ENCODE measurements at regions not wholly inside any gene's neighbourhood (a gene's known extent, or its start where the extent isn't known, plus 50 kb on each side); places are given as distances from the start of the nearest gene placed in this dataset.

GRCh38 chr5:92777421-92777820, 803.6 kb downstream of the NR2F1-AS1 start:
- no peak for TF ChIP-seq GABPA (IDR thresholded peaks at IDR 0.05; ENCODE audit: low read depth)
- no peak for TF ChIP-seq CTCF (IDR thresholded peaks at IDR 0.05; ENCODE audit: insufficient read depth, low read length)
- H3K27me3 ChIP-seq (ENCODE audit: insufficient read depth, poor library complexity, severe bottlenecking) = no peaks in the 10 kb centered on the region
- no peak overlapping the region for H3K4me3 ChIP-seq (replicated peaks; ENCODE audit: insufficient read depth, low read length)
- no peak overlapping the region for H3K27ac ChIP-seq (replicated peaks)
- DNase-seq (ENCODE audit: low read depth in 1 of 2, low spot score in 1 of 2) = no peak

- DNase-seq (ENCODE audit: low read depth in 1 of 2, low spot score in 1 of 2) = no peak
- TF ChIP-seq CTCF (IDR thresholded peaks at IDR 0.05; ENCODE audit: insufficient read depth, low read length) (no peak), SPI1 (IDR thresholded peaks at IDR 0.05; ENCODE audit: borderline replicate concordance, low read depth) (no peak), POLR2AphosphoS5 (IDR thresholded peaks at IDR 0.05; ENCODE audit: low read depth) (no peak), REST (IDR thresholded peaks at IDR 0.05; ENCODE audit: insufficient replicate concordance, low read depth) (no peak), GABPA (IDR thresholded peaks at IDR 0.05; ENCODE audit: low read depth) (no peak)
- no peaks in the 10 kb centered on the region for H3K27me3 ChIP-seq (ENCODE audit: insufficient read depth, poor library complexity, severe bottlenecking)
- no peak overlapping the region for H3K27ac ChIP-seq (replicated peaks)
- H3K4me3 ChIP-seq (replicated peaks; ENCODE audit: insufficient read depth, low read length) = no peak overlapping the region
Observed at GRCh38 chr5:92775711-92776615, 805.1 kb downstream of the NR2F1-AS1 start.

- no peak for DNase-seq (ENCODE audit: low read depth in 1 of 2, low spot score in 1 of 2)
- Histone ChIP-seq H3K27me3 (ENCODE audit: insufficient read depth, poor library complexity, severe bottlenecking) (no peaks in the 10 kb centered on the region), H3K4me3 (replicated peaks; ENCODE audit: insufficient read depth, low read length) (no peak overlapping the region), H3K27ac (replicated peaks) (no peak overlapping the region)
- TF ChIP-seq SPI1 (IDR thresholded peaks at IDR 0.05; ENCODE audit: borderline replicate concordance, low read depth) (no peak), POLR2AphosphoS5 (IDR thresholded peaks at IDR 0.05; ENCODE audit: low read depth) (no peak)
Observed at GRCh38 chr5:92769978-92770377, 811.0 kb downstream of the NR2F1-AS1 start.

GRCh38 chr5:92761585-92761984, 819.4 kb downstream of the NR2F1-AS1 start:
- H3K27me3 ChIP-seq (ENCODE audit: insufficient read depth, poor library complexity, severe bottlenecking) = no peaks in the 10 kb centered on the region

More at GRCh38 chr5:92761585-92761984, 819.4 kb downstream of the NR2F1-AS1 start:
- TF ChIP-seq CTCF (IDR thresholded peaks at IDR 0.05; ENCODE audit: insufficient read depth, low read length) (no peak), POLR2AphosphoS5 (IDR thresholded peaks at IDR 0.05; ENCODE audit: low read depth) (no peak), REST (IDR thresholded peaks at IDR 0.05; ENCODE audit: insufficient replicate concordance, low read depth) (no peak), GABPA (IDR thresholded peaks at IDR 0.05; ENCODE audit: low read depth) (no peak), SPI1 (IDR thresholded peaks at IDR 0.05; ENCODE audit: borderline replicate concordance, low read depth) (no peak)
- H3K4me3 ChIP-seq (replicated peaks; ENCODE audit: insufficient read depth, low read length) = no peak overlapping the region
- H3K27ac ChIP-seq (replicated peaks) = no peak overlapping the region
- DNase-seq (ENCODE audit: low read depth in 1 of 2, low spot score in 1 of 2) = no peak

All from HL-60 (cell line).